ENCODE measurements at regions not wholly inside any gene's neighbourhood (a gene's known extent, or its start where the extent isn't known, plus 50 kb on each side); places are given as distances from the start of the nearest gene placed in this dataset.

- no peaks in the 10 kb centered on the region for H3K27me3 ChIP-seq (ENCODE audit: control insufficient read depth, insufficient read depth, low read length)
- TF ChIP-seq, protein P1, sequence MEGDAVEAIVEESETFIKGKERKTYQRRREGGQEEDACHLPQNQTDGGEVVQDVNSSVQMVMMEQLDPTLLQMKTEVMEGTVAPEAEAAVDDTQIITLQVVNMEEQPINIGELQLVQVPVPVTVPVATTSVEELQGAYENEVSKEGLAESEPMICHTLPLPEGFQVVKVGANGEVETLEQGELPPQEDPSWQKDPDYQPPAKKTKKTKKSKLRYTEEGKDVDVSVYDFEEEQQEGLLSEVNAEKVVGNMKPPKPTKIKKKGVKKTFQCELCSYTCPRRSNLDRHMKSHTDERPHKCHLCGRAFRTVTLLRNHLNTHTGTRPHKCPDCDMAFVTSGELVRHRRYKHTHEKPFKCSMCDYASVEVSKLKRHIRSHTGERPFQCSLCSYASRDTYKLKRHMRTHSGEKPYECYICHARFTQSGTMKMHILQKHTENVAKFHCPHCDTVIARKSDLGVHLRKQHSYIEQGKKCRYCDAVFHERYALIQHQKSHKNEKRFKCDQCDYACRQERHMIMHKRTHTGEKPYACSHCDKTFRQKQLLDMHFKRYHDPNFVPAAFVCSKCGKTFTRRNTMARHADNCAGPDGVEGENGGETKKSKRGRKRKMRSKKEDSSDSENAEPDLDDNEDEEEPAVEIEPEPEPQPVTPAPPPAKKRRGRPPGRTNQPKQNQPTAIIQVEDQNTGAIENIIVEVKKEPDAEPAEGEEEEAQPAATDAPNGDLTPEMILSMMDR (IDR thresholded peaks at IDR 0.05; ENCODE audit: insufficient read depth, low read depth, low read length): no peak
- ChIA-PET CTCF (no interaction called here), POLR2A (no interaction called here)
- H3K4me3 ChIP-seq (ENCODE audit: low read depth, low read length): no peak overlapping the region
- no peak for DNase-seq (ENCODE audit: low read depth)
- H3K36me3 ChIP-seq (ENCODE audit: control insufficient read depth, insufficient read depth, low read length): no peaks in the 10 kb centered on the region
Observed at GRCh38 chr5:91477408-91477807, 94.3 kb upstream of the ARRDC3 start.

- Histone ChIP-seq H3K36me3 (ENCODE audit: control insufficient read depth, insufficient read depth, low read length) (no peaks in the 10 kb centered on the region), H3K4me3 (ENCODE audit: low read depth, low read length) (no peak overlapping the region), H3K27me3 (ENCODE audit: control insufficient read depth, insufficient read depth, low read length) (no peaks in the 10 kb centered on the region)
- ChIA-PET POLR2A (no interaction called here), CTCF (no interaction called here)
- TF ChIP-seq, protein P1 (IDR thresholded peaks at IDR 0.05; ENCODE audit: insufficient read depth, low read depth, low read length): no peak
- no peak for DNase-seq (ENCODE audit: low read depth)
Observed at GRCh38 chr5:91474201-91474600, 91.1 kb upstream of the ARRDC3 start.

DNA sequence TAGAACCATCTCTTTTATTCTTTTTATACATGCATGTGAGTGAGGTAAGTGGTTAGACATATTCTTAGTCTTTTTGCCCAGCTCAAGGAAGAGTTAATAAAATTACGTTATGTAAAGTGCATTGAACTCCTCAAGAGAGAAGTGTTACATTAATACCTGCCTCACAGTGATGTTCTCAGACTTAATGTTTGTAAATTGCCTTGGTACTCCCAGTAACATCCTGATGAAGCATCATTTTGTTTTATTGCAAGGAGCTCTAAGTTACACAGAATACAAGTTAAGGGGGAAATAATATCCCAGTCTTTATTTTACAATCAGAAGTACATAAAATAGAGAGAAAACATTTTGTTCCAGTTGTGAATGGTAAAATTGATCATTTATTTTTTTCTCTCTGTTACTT, 89.5 kb upstream of the ARRDC3 start:
- no peaks in the 10 kb centered on the region for H3K27me3 ChIP-seq (ENCODE audit: control insufficient read depth, insufficient read depth, low read length)
- POLR2A ChIA-PET: no interaction called here
- H3K36me3 ChIP-seq (ENCODE audit: control insufficient read depth, insufficient read depth, low read length): no peaks in the 10 kb centered on the region
- CTCF ChIA-PET: no interaction called here
- no peak overlapping the region for H3K4me3 ChIP-seq (ENCODE audit: low read depth, low read length)
- TF ChIP-seq, protein P1 (IDR thresholded peaks at IDR 0.05; ENCODE audit: insufficient read depth, low read depth, low read length): no peak
- DNase-seq (ENCODE audit: low read depth): no peak

GRCh38 chr5:91469517-91470165, 86.5 kb upstream of the ARRDC3 start:
- TF ChIP-seq, protein P1 (IDR thresholded peaks at IDR 0.05; ENCODE audit: insufficient read depth, low read depth, low read length): no peak
- H3K27me3 ChIP-seq (ENCODE audit: control insufficient read depth, insufficient read depth, low read length): no peaks in the 10 kb centered on the region
- no peaks in the 10 kb centered on the region for H3K36me3 ChIP-seq (ENCODE audit: control insufficient read depth, insufficient read depth, low read length)
- CTCF ChIA-PET: no interaction called here
- H3K4me3 ChIP-seq (ENCODE audit: low read depth, low read length): no peak overlapping the region
- POLR2A ChIA-PET: no interaction called here
- no peak for DNase-seq (ENCODE audit: low read depth)

DNA sequence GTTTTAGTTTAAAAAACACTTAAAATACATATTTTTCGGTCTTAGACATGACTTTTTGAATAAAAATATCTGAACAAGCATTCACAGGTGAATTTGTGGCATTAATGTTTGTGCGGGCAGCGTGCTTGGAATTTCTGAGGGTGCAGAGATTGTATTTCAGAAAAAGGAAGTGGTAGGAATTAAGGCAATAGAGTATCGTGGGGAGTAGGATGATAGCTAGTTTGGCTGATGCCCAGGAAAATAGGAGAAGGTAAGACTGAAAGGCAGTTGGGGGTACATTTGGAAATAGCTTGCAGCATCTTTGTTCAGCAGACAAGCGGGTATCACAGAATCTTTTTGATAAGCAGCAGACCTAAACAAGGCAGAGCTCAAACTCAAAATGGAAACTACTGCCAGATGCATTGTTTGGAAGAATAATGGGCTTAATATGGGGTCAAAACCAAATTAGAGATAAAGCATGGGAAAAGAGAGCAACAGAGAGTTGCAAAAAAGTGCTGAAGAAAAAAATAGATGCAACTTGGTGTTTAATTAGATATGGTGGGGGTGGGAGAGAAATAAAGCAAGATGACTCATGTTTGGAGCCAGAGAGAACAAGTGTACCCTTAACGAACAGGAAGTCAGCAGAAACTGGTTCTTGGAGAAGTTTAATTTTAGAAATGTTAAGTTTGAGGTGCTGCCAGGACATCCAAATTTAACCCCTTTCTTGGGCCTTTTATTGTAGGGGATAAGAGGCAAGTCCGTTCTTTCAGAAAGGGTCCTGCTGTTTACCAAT, 85.7 kb upstream of the ARRDC3 start:
- DNase-seq (ENCODE audit: low read depth): no peak
- Histone ChIP-seq H3K4me3 (ENCODE audit: low read depth, low read length) (no peak overlapping the region), H3K36me3 (ENCODE audit: control insufficient read depth, insufficient read depth, low read length) (no peaks in the 10 kb centered on the region), H3K27me3 (ENCODE audit: control insufficient read depth, insufficient read depth, low read length) (no peaks in the 10 kb centered on the region)
- ChIA-PET POLR2A (no interaction called here), CTCF (no interaction called here)
- TF ChIP-seq, protein P1 (IDR thresholded peaks at IDR 0.05; ENCODE audit: insufficient read depth, low read depth, low read length): no peak
